CD14-positive monocyte (primary cell): ENCODE measurements at regions not wholly inside any gene's neighbourhood (a gene's known extent, or its start where the extent isn't known, plus 50 kb on each side); places are given as distances from the start of the nearest gene placed in this dataset.
A peak's percentile ranks its signal among the peaks of the same experiment; 100 is the strongest.

Source experiments
- DNase-seq, 3 donors: peaks; one replicate each; pipeline ENCODE4 v3.0.0-alpha.2; 2011 to 2022
- H2AFZ ChIP-seq: 2 replicates; pipeline ENCODE4 v1.6.0; 2012; ENCODE audit warnings: mild to moderate bottlenecking, low read depth, low read length, inconsistent platforms; ENCODE audit not compliant: insufficient read depth, poor library complexity, severe bottlenecking
- H3K27ac ChIP-seq, 2 donors: 1 replicate in 1 of 2; 2 replicates in 1 of 2; pipeline ENCODE4 v1.5.1; 2012 to 2013; ENCODE audit warnings: low read length in 2 of 2, control low read depth in 1 of 2, inconsistent platforms in 1 of 2, low read depth in 1 of 2, mild to moderate bottlenecking in 1 of 2
- H3K27me3 ChIP-seq, 2 donors: one replicate each; pipeline versions ENCODE4 v1.6.0 to v1.6.1; 2011 to 2013; ENCODE audit warnings: low read length in 2 of 2; ENCODE audit not compliant: control insufficient read depth in 2 of 2, insufficient read depth in 2 of 2
- H3K36me3 ChIP-seq, 2 donors: replicated peaks in 1 of 2; 1 replicate in 1 of 2; 2 replicates in 1 of 2; pipeline versions ENCODE4 v1.5.1 to v1.6.1; 2012 to 2013; ENCODE audit warnings: low read length in 2 of 2, control low read depth in 1 of 2, inconsistent platforms in 1 of 2, mild to moderate bottlenecking in 1 of 2; ENCODE audit not compliant: insufficient read depth in 2 of 2, control insufficient read depth in 1 of 2
- H3K4me1 ChIP-seq, 2 donors: 1 replicate in 1 of 2; 2 replicates in 1 of 2; pipeline versions ENCODE4 v1.5.1 to v1.6.1; 2012 to 2013; ENCODE audit warnings: low read length in 2 of 2, control low read depth in 1 of 2, inconsistent platforms in 1 of 2, mild to moderate bottlenecking in 1 of 2, moderate library complexity in 1 of 2; ENCODE audit not compliant: insufficient read depth in 2 of 2, control insufficient read depth in 1 of 2
- H3K4me2 ChIP-seq: replicated peaks from 2 replicates; pipeline ENCODE3; 2012; ENCODE audit warnings: low read length, moderate library complexity, mild to moderate bottlenecking; ENCODE audit not compliant: poor library complexity, severe bottlenecking; ENCODE audit errors: extremely low read depth
- H3K4me3 ChIP-seq, 3 experiments: fragments of 200-600 bp in 1 of 3; sonication (generic) in 1 of 3; replicated peaks in 1 of 3; 1 replicate in 2 of 3; 2 replicates in 1 of 3; pipeline ENCODE4 v1.5.1; 2011 to 2013; ENCODE audit warnings: low read length in 3 of 3, mild to moderate bottlenecking in 3 of 3, control low read depth in 2 of 3, low read depth in 2 of 3, inconsistent platforms in 1 of 3, moderate library complexity in 1 of 3
- H3K79me2 ChIP-seq: 2 replicates; pipeline ENCODE4 v1.6.0; 2012; ENCODE audit warnings: mild to moderate bottlenecking, control low read depth, inconsistent platforms, low read length, moderate library complexity; ENCODE audit not compliant: insufficient read depth
- H3K9ac ChIP-seq: 2 replicates; pipeline ENCODE4 v1.6.0; 2017; ENCODE audit warnings: low read length, mild to moderate bottlenecking; ENCODE audit not compliant: insufficient read depth, poor library complexity, severe bottlenecking
- H3K9me3 ChIP-seq, 2 donors: replicated peaks in 1 of 2; 1 replicate in 1 of 2; 2 replicates in 1 of 2; pipeline versions ENCODE4 v1.5.1 to v1.6.1; 2012 to 2013; ENCODE audit warnings: low read length in 2 of 2, control low read depth in 1 of 2; ENCODE audit not compliant: control insufficient read depth in 1 of 2, insufficient read depth in 1 of 2
- H4K20me1 ChIP-seq: 2 replicates; pipeline ENCODE4 v1.6.0; 2012; ENCODE audit warnings: mild to moderate bottlenecking, low read length, control low read depth, moderate library complexity; ENCODE audit not compliant: insufficient read depth
- H3K27ac Mint-ChIP-seq, 7 donors: one replicate each; pipeline ENCODE4 v1.8.0; 2020; ENCODE audit warnings: mild to moderate bottlenecking in 7 of 7, mixed read lengths in 7 of 7, moderate library complexity in 6 of 7, inconsistent platforms in 2 of 7
- H3K27me3 Mint-ChIP-seq, 3 donors: one replicate each; pipeline ENCODE4 v1.8.0; 2021 to 2022; ENCODE audit warnings: low read depth in 3 of 3, mild to moderate bottlenecking in 3 of 3, mixed read lengths in 3 of 3, moderate library complexity in 3 of 3, inconsistent platforms in 1 of 3
- H3K36me3 Mint-ChIP-seq, 2 donors: one replicate each; pipeline ENCODE4 v1.8.0; 2020; ENCODE audit warnings: mixed read lengths in 2 of 2, inconsistent platforms in 1 of 2, mild to moderate bottlenecking in 1 of 2
- H3K4me1 Mint-ChIP-seq: one replicate; pipeline ENCODE4 v1.8.0; 2020; ENCODE audit warnings: mild to moderate bottlenecking, mixed read lengths
- H3K4me3 Mint-ChIP-seq, 2 donors: one replicate each; pipeline ENCODE4 v1.8.0; 2020; ENCODE audit warnings: mild to moderate bottlenecking in 2 of 2, mixed read lengths in 2 of 2, moderate library complexity in 1 of 2
- H3K9me3 Mint-ChIP-seq, 7 donors: one replicate each; pipeline ENCODE4 v1.8.0; 2020 to 2022; ENCODE audit warnings: mixed read lengths in 7 of 7, mild to moderate bottlenecking in 6 of 7, moderate library complexity in 6 of 7, inconsistent platforms in 2 of 7
- WGBS: methylation state at CpG from one replicate; pipeline ENCODE4 v1.1.5; 2013; ENCODE audit warnings: missing lambda C conversion rate; ENCODE audit not compliant: insufficient coverage; 5-methylcytosine and 5-hydroxymethylcytosine counted together
- intact Hi-C, 2 donors: fragments of 100-400 bp; cut with micrococcal nuclease; formaldehyde crosslinking; loops; one replicate each; pipeline versions ENCODE4 v1.15.0 to v1.15.1; 2023
- TF ChIP-seq, protein P1 (sequence below): fragments of 200-600 bp; IDR thresholded peaks from one replicate; pipeline ENCODE4 v1.8.0; 2022; ENCODE audit warnings: antibody characterized with exemption, mild to moderate bottlenecking

DNA sequence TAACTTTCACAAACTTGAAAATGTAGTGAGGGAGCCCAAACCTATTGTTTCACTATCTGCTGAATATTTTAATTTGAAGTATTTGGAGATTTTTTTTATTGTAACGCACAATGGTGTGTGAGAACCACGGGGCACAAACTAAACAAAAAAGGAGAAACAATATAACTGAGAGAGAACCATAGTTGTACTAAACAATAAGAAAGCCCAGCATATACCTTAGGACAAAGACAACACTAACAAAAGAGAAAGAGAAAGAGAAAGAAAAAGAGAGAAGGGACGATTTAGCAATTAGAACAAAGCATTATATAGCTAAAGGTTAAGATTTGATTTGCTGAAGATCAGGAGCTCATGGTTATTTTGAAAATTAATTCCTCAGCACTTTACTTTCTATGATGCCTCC lies 906.0 kb upstream of the NXPH2 start:
- Histone ChIP-seq H3K4me3 (no peak overlapping the region), H3K9me3 (peaks cover 4 to 14% of the 10 kb centered on the region in 2 donors), H3K9ac (no peak overlapping the region), H3K4me1 (no peaks in the 10 kb centered on the region), H3K4me2 (no peak overlapping the region), H3K36me3 (no peaks in the 10 kb centered on the region), H3K27me3 (no peaks in the 10 kb centered on the region), H3K79me2 (no peaks in the 10 kb centered on the region), H4K20me1 (no peaks in the 10 kb centered on the region), H3K27ac (no peak overlapping the region), H2AFZ (no peak overlapping the region)
- intact Hi-C loops = no loop called here
- TF ChIP-seq, protein P1, sequence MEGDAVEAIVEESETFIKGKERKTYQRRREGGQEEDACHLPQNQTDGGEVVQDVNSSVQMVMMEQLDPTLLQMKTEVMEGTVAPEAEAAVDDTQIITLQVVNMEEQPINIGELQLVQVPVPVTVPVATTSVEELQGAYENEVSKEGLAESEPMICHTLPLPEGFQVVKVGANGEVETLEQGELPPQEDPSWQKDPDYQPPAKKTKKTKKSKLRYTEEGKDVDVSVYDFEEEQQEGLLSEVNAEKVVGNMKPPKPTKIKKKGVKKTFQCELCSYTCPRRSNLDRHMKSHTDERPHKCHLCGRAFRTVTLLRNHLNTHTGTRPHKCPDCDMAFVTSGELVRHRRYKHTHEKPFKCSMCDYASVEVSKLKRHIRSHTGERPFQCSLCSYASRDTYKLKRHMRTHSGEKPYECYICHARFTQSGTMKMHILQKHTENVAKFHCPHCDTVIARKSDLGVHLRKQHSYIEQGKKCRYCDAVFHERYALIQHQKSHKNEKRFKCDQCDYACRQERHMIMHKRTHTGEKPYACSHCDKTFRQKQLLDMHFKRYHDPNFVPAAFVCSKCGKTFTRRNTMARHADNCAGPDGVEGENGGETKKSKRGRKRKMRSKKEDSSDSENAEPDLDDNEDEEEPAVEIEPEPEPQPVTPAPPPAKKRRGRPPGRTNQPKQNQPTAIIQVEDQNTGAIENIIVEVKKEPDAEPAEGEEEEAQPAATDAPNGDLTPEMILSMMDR = no peak
- Mint-ChIP-seq H3K27ac (no peak overlapping the region), H3K27me3 (no peaks in the 10 kb centered on the region), H3K36me3 (no peaks in the 10 kb centered on the region), H3K4me3 (no peak overlapping the region), H3K4me1 (no peaks in the 10 kb centered on the region), H3K9me3 (peaks cover 1 to 10% (median 3%) of the 10 kb centered on the region in 7 donors)
- DNase-seq = no peak
- WGBS = no CpG with 5 or more reads among the region's 3 CpGs

DNA sequence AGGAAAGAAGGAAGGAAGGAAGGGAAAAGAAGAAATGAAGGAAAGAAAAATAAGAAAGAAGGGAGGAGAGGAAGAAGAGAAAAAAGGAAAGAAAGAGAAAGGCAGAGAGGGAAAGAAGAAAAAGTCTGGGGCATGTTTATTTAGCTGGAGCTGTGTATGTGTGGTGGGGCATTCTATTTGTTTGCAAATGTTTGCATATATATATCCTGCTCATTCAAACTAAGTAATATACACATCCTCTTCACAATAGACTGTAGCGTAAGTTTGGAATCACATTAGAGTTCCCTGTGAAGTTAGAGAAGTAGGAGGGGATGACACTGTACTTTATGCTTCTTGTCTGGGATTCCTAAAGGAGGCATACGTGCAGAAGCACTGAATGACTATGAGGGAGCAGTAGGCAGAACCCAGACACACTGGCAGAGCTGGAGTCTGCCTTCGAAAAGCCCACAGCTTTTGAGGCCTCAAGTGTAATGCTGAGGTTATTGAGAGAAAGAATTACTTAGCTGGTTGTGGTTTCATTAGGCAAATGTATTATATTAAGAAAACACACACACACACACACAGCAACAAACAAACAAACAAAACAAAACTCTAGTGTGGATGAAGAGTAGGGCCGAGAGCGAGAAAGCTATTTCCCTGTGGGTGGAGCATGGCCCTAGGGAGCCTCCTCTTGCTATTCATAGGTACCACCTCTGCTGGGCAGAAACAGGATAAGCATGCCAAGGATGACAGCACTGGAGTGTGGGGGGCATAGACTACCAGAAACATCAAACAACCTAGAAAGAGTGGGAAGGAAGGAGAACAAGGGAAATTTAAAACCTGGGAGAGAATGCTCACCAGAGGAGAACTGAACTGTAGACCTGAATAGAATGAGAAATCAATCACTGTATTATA lies 905.1 kb upstream of the NXPH2 start:
- no peaks in the 10 kb centered on the region for H3K36me3 ChIP-seq
- H4K20me1 ChIP-seq = no peaks in the 10 kb centered on the region
- Mint-ChIP-seq H3K4me1 (no peaks in the 10 kb centered on the region), H3K27ac (peak overlapping the region in 1 of 7 donors; percentile 32), H3K36me3 (no peaks in the 10 kb centered on the region), H3K27me3 (no peaks in the 10 kb centered on the region), H3K4me3 (no peak overlapping the region), H3K9me3 (peaks cover 4 to 16% (median 6%) of the 10 kb centered on the region in 7 donors)
- TF ChIP-seq, protein P1 = no peak
- no peak overlapping the region for H3K9ac ChIP-seq
- H2AFZ ChIP-seq = no peak overlapping the region
- 71% methylated on average over 1 of the region's 5 CpGs for WGBS
- no peak overlapping the region for H3K4me2 ChIP-seq
- H3K79me2 ChIP-seq = no peaks in the 10 kb centered on the region
- H3K4me3 ChIP-seq = no peak overlapping the region
- no peaks in the 10 kb centered on the region for H3K27me3 ChIP-seq
- no peak overlapping the region for H3K27ac ChIP-seq
- DNase-seq = no peak
- H3K9me3 ChIP-seq = peaks cover 4 to 22% of the 10 kb centered on the region in 2 donors
- intact Hi-C loops = no loop called here
- no peaks in the 10 kb centered on the region for H3K4me1 ChIP-seq
